Hepatocyte (in vitro differentiated cells): ENCODE measurements at regions not wholly inside any gene's neighbourhood (a gene's known extent, or its start where the extent isn't known, plus 50 kb on each side); places are given as distances from the start of the nearest gene placed in this dataset.
A peak's percentile ranks its signal among the peaks of the same experiment; 100 is the strongest.

ENCODE experiments used
- DNase-seq: peaks from one replicate; pipeline ENCODE4 v3.0.0-alpha.2; 2016; ENCODE audit warnings: low spot score
- H2AFZ ChIP-seq: fragments of 200-600 bp; sonication (generic); 2 replicates; pipeline ENCODE4 v1.6.0; 2016; ENCODE audit warnings: antibody characterized with exemption, mild to moderate bottlenecking
- H3K27ac ChIP-seq: fragments of 200-600 bp; sonication (generic); 2 replicates; pipeline ENCODE4 v1.5.1; 2016; ENCODE audit warnings: mild to moderate bottlenecking
- H3K27me3 ChIP-seq: fragments of 200-600 bp; sonication (generic); 2 replicates; pipeline ENCODE4 v1.6.1; 2016
- H3K36me3 ChIP-seq: fragments of 200-600 bp; sonication (generic); replicated peaks from 2 replicates; pipeline ENCODE4 v1.5.1; 2016; ENCODE audit warnings: low read depth; ENCODE audit not compliant: insufficient read depth
- H3K4me1 ChIP-seq: fragments of 200-600 bp; sonication (generic); 2 replicates; pipeline ENCODE4 v1.5.1; 2016; ENCODE audit warnings: mild to moderate bottlenecking, moderate library complexity; ENCODE audit not compliant: insufficient read depth
- H3K4me2 ChIP-seq: fragments of 200-600 bp; sonication (generic); 2 replicates; pipeline ENCODE4 v1.6.0; 2016
- H3K4me3 ChIP-seq: fragments of 200-600 bp; sonication (generic); 2 replicates; pipeline ENCODE4 v1.5.1; 2016; ENCODE audit warnings: mild to moderate bottlenecking
- H3K79me2 ChIP-seq: fragments of 200-600 bp; sonication (generic); 2 replicates; pipeline ENCODE4 v1.6.0; 2017; ENCODE audit warnings: mild to moderate bottlenecking
- H3K9me2 ChIP-seq: fragments of 200-600 bp; sonication (generic); replicated peaks from 2 replicates; pipeline ENCODE4 v1.6.0; 2017; ENCODE audit warnings: mild to moderate bottlenecking; ENCODE audit not compliant: insufficient read depth
- H3K9me3 ChIP-seq: fragments of 200-600 bp; sonication (generic); 2 replicates; pipeline ENCODE4 v1.5.1; 2016; ENCODE audit warnings: low read depth, mild to moderate bottlenecking
- H4K20me1 ChIP-seq: fragments of 200-600 bp; sonication (generic); 2 replicates; pipeline ENCODE4 v1.6.0; 2016; ENCODE audit warnings: mild to moderate bottlenecking; ENCODE audit not compliant: insufficient read depth, poor library complexity, severe bottlenecking
- EZH2 ChIP-seq: fragments of 200-600 bp; sonication (generic); IDR thresholded peaks from 2 replicates; pipeline ENCODE4 v1.6.1; 2016; ENCODE audit warnings: antibody characterized with exemption, mild to moderate bottlenecking, borderline replicate concordance
- EZH2phosphoT487 ChIP-seq: fragments of 200-600 bp; sonication (generic); IDR thresholded peaks from one replicate; pipeline ENCODE4 v1.6.1; 2018; ENCODE audit warnings: antibody characterized with exemption, mild to moderate bottlenecking, low read depth, moderate library complexity; ENCODE audit not compliant: unreplicated experiment, severe bottlenecking
- WGBS: methylation state at CpG from one replicate; pipeline ENCODE4 v1.1.6; 2016; ENCODE audit warnings: low lambda C conversion rate; ENCODE audit errors: missing lambda C conversion rate; 5-methylcytosine and 5-hydroxymethylcytosine counted together
- TF ChIP-seq, protein P1 (sequence below): fragments of 200-600 bp; sonication (generic); IDR thresholded peaks from 2 replicates; pipeline ENCODE4 v1.5.1; 2016; ENCODE audit warnings: antibody characterized with exemption, mild to moderate bottlenecking; ENCODE audit not compliant: poor library complexity

DNA sequence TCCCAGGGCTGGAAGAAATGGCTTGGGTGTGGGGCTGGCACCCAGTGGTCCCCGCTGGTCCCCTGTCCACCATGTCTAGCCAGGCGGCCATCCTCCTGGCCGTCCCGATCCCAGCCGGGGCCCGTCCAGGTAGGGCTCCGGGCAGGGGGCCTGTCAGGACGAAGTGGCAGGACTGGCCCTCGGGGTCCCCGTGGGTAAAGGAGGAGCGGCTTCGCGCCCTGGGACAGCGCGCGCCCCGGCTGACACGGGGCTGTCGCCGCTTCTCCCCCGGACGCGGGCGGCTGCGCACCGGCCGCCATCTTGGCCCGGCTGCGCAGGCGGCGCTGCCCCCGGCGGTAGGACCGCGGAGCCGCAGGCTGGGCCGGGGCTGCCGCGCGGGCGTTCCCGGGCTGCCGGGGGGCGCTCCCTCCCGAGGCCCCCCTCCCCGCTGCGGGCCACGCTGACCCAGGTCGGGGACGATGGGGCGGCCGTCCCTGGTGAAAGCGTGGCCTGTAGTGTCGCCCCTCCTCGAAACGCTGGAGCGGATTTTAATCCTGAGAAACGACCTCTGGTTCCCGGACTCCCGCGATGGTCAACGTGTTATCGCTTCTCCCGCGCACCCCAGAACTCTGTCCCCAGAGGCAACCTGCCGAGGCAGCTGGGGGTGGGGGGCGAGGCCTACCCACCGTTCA, 60.4 kb upstream of the BCOR start:
- Histone ChIP-seq H3K27ac (no peak overlapping the region), H4K20me1 (no peaks in the 10 kb centered on the region), H3K4me1 (peaks cover 37% of the 10 kb centered on the region), H3K79me2 (no peaks in the 10 kb centered on the region), H3K36me3 (no peaks in the 10 kb centered on the region), H2AFZ (peak overlapping the region; percentile 96), H3K9me3 (no peaks in the 10 kb centered on the region), H3K9me2 (no peaks in the 10 kb centered on the region), H3K4me2 (peak overlapping the region; percentile 97), H3K4me3 (peak overlapping the region; percentile 82), H3K27me3 (peaks cover 36% of the 10 kb centered on the region)
- TF ChIP-seq EZH2phosphoT487 (no peak), EZH2 (no peak)
- TF ChIP-seq, protein P1, sequence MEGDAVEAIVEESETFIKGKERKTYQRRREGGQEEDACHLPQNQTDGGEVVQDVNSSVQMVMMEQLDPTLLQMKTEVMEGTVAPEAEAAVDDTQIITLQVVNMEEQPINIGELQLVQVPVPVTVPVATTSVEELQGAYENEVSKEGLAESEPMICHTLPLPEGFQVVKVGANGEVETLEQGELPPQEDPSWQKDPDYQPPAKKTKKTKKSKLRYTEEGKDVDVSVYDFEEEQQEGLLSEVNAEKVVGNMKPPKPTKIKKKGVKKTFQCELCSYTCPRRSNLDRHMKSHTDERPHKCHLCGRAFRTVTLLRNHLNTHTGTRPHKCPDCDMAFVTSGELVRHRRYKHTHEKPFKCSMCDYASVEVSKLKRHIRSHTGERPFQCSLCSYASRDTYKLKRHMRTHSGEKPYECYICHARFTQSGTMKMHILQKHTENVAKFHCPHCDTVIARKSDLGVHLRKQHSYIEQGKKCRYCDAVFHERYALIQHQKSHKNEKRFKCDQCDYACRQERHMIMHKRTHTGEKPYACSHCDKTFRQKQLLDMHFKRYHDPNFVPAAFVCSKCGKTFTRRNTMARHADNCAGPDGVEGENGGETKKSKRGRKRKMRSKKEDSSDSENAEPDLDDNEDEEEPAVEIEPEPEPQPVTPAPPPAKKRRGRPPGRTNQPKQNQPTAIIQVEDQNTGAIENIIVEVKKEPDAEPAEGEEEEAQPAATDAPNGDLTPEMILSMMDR = peak; percentile 24
- WGBS = 19% methylated on average over 49 of the region's 68 CpGs
- peak; percentile 84 for DNase-seq

DNA sequence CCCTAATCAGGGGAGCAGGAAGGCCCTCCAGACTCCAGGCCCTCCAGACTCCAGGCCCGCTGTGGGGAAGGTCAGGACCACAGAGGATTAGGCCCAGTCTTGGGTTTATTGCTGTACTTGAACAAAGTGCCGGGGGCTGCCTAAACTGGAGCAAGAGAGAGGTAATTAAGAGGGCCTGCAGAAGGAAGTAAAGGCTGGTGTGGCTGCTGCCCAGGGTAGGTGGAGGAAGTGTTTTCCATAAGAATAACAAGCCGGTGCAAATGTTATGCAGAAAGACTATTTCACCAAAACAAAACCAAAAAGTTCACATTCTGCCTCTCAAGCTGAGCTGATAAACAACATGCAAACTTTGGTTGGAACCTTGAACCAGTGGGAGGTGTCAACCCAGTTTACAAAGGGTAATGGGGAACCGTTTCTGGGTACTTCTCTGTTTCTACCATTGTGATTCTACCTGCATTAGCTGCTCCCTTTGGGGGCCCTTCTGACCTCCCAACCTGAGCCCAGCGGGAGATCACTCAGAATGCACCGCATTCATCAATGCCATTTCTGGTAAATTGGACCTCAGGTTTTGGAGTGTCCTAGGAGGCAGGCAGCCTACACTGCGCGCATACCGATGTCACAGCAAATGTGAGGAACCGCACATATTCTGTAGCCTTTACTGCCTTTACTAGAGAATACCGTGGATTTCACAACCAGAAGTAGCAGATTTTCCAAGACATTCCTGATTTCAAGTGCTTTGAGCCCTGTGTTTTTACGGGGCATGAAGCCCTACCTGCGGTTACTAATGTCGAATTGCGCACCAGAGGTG, 59.7 kb upstream of the BCOR start:
- Histone ChIP-seq H3K9me2 (no peaks in the 10 kb centered on the region), H3K36me3 (no peaks in the 10 kb centered on the region), H3K4me3 (peak overlapping the region; percentile 82), H3K4me2 (peak overlapping the region; percentile 97), H3K27ac (no peak overlapping the region), H4K20me1 (no peaks in the 10 kb centered on the region), H3K79me2 (no peaks in the 10 kb centered on the region), H3K27me3 (peaks cover 44% of the 10 kb centered on the region), H3K4me1 (peaks cover 44% of the 10 kb centered on the region), H3K9me3 (no peaks in the 10 kb centered on the region), H2AFZ (peak overlapping the region; percentile 94)
- 50% methylated on average over 15 of the region's 15 CpGs for WGBS
- no peak for DNase-seq
- TF ChIP-seq, protein P1 = no peak

DNA sequence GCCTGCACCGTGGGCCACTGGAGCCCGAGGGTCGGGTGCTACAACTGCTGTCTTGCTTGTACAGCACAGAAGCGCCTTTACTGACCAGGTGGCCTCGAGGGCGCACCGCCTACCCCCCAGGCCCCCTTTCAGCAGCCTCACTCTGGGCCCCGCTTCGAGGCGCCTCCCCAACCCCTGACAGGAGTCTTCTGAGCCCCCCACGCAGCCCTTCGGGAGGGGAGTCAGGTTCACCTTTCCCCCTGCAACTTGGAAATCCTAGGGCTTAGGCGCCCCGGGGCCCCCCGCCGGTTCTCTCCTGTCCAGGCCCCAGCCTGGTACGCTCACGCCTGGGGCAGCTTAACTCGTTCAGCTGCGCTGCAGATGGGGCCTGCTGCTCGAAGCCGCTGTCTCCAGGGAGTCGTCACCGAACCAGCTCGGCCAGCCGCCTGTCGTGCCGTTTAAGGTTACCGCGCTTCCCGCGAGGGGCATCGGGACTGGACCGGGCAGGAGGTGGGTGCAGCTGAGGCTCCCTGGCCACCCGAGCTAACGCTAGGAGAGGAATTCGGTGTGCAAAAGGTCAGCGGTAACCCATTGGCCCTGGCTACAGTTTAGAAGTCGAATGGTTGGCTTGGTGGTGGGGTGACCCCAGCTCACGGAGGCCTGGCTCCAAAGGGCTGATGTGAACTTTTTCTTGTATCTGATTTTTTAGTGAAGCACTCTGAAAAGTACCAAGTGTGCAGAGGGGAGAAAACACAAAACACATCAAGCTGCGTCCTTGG, 58.9 kb upstream of the BCOR start:
- Histone ChIP-seq H3K9me3 (no peaks in the 10 kb centered on the region), H3K27me3 (peaks cover 47% of the 10 kb centered on the region), H3K36me3 (no peaks in the 10 kb centered on the region), H3K27ac (no peak overlapping the region), H3K4me1 (peaks cover 52% of the 10 kb centered on the region), H2AFZ (no peak overlapping the region), H3K9me2 (no peaks in the 10 kb centered on the region), H4K20me1 (no peaks in the 10 kb centered on the region), H3K4me2 (peak overlapping the region; percentile 97), H3K4me3 (no peak overlapping the region), H3K79me2 (no peaks in the 10 kb centered on the region)
- DNase-seq = no peak
- 63% methylated on average over 30 of the region's 41 CpGs for WGBS
- TF ChIP-seq EZH2phosphoT487 (no peak), EZH2 (no peak)
- TF ChIP-seq, protein P1 = no peak
